GM23338 (cell line): ENCODE measurements at regions not wholly inside any gene's neighbourhood (a gene's known extent, or its start where the extent isn't known, plus 50 kb on each side); places are given as distances from the start of the nearest gene placed in this dataset.

Experiments
- ATAC-seq: fragments of 200-7000 bp; cut with Tn5 transposase; 3 replicates; pipeline ENCODE4 v1.9.1; 2020
- DNase-seq: peaks from one replicate; pipeline ENCODE4 v3.0.0-alpha.2; 2015; ENCODE audit warnings: low spot score
- H2AFZ ChIP-seq: fragments of 200-600 bp; sonication (generic); 2 replicates; pipeline ENCODE4 v1.8.0; 2016; ENCODE audit warnings: antibody characterized with exemption, mild to moderate bottlenecking, moderate library complexity
- H3F3A ChIP-seq: fragments of 200-600 bp; sonication (generic); replicated peaks from 2 replicates; pipeline ENCODE4 v1.8.0; 2017; ENCODE audit warnings: antibody characterized with exemption, mixed run types, low read depth
- H3K27ac ChIP-seq: fragments of 200-600 bp; sonication (generic); 2 replicates; pipeline ENCODE4 v1.6.1; 2016; ENCODE audit warnings: low read depth
- H3K27me3 ChIP-seq: fragments of 200-600 bp; sonication (generic); 2 replicates; pipeline ENCODE4 v1.8.0; 2016; ENCODE audit warnings: mild to moderate bottlenecking, mixed run types, moderate library complexity; ENCODE audit not compliant: insufficient read depth
- H3K36me3 ChIP-seq: fragments of 200-600 bp; sonication (generic); 2 replicates; pipeline ENCODE4 v1.8.0; 2016; ENCODE audit warnings: mild to moderate bottlenecking; ENCODE audit not compliant: insufficient read depth
- H3K4me1 ChIP-seq: fragments of 200-600 bp; sonication (generic); 2 replicates; pipeline ENCODE4 v1.8.0; 2016; ENCODE audit warnings: mild to moderate bottlenecking, moderate library complexity; ENCODE audit not compliant: insufficient read depth
- H3K4me2 ChIP-seq: fragments of 200-600 bp; sonication (generic); 2 replicates; pipeline ENCODE4 v1.7.1; 2017; ENCODE audit warnings: mixed run types
- H3K4me3 ChIP-seq: fragments of 200-600 bp; sonication (generic); 2 replicates; pipeline ENCODE4 v1.6.1; 2016; ENCODE audit warnings: mixed run types
- H3K79me2 ChIP-seq: fragments of 200-600 bp; sonication (generic); replicated peaks from 2 replicates; pipeline ENCODE4 v1.8.0; 2017; ENCODE audit warnings: mild to moderate bottlenecking; ENCODE audit not compliant: insufficient read depth
- H3K9me2 ChIP-seq: fragments of 200-600 bp; sonication (generic); 2 replicates; pipeline ENCODE4 v1.8.0; 2017; ENCODE audit not compliant: insufficient read depth
- H4K20me1 ChIP-seq: fragments of 200-600 bp; sonication (generic); replicated peaks from 2 replicates; pipeline ENCODE4 v1.8.0; 2017; ENCODE audit warnings: mild to moderate bottlenecking; ENCODE audit not compliant: insufficient read depth
- H3K27ac Mint-ChIP-seq: 2 replicates; pipeline ENCODE4 v1.8.0; 2020; ENCODE audit warnings: inconsistent platforms, mild to moderate bottlenecking, moderate library complexity, mixed read lengths
- H3K27me3 Mint-ChIP-seq: 3 replicates; pipeline ENCODE4 v1.8.0; 2022; ENCODE audit warnings: low read depth, mild to moderate bottlenecking, moderate library complexity, mixed read lengths, inconsistent platforms; ENCODE audit not compliant: insufficient read depth, poor library complexity
- H3K36me3 Mint-ChIP-seq: 3 replicates; pipeline ENCODE4 v1.8.0; 2021; ENCODE audit warnings: low read depth, mild to moderate bottlenecking, inconsistent platforms, moderate library complexity, mixed read lengths
- H3K4me1 Mint-ChIP-seq: 3 replicates; pipeline ENCODE4 v1.8.0; 2020; ENCODE audit warnings: mild to moderate bottlenecking, inconsistent platforms, mixed read lengths
- H3K4me3 Mint-ChIP-seq: 3 replicates; pipeline ENCODE4 v1.8.0; 2021; ENCODE audit warnings: moderate library complexity, mild to moderate bottlenecking, inconsistent platforms, mixed read lengths
- H3K9me3 Mint-ChIP-seq: 3 replicates; pipeline ENCODE4 v1.8.0; 2020; ENCODE audit warnings: moderate library complexity, mild to moderate bottlenecking, inconsistent platforms, mixed read lengths
- CREB1 ChIP-seq: fragments of 250-450 bp; sonication (Bioruptor Pico); IDR thresholded peaks from 2 replicates; pipeline ENCODE4 v1.5.0; 2020; ENCODE audit warnings: low read depth, mild to moderate bottlenecking, moderate library complexity
- CTCF ChIP-seq, 2 experiments: fragments of 200-600 bp in 1 of 2; sonication (generic) in 1 of 2; conservative IDR thresholded peaks; 2 replicates each; pipeline versions ENCODE4 v1.5.1 to v1.6.1; 2016 to 2017; ENCODE audit warnings: antibody characterized with exemption in 2 of 2, low read depth in 2 of 2, mild to moderate bottlenecking in 2 of 2, moderate library complexity in 1 of 2
- EZH2 ChIP-seq: fragments of 200-600 bp; sonication (generic); IDR thresholded peaks from one replicate; pipeline ENCODE4 v1.8.0; 2017; ENCODE audit warnings: antibody characterized with exemption, mild to moderate bottlenecking, low read depth; ENCODE audit not compliant: unreplicated experiment
- EZH2phosphoT487 ChIP-seq: fragments of 200-600 bp; sonication (generic); IDR thresholded peaks from one replicate; pipeline ENCODE4 v1.8.1; 2018; ENCODE audit warnings: antibody characterized with exemption; ENCODE audit not compliant: unreplicated experiment
- JUNB ChIP-seq: IDR thresholded peaks from one replicate; pipeline ENCODE4 v1.6.1; 2016; ENCODE audit warnings: antibody characterized with exemption; ENCODE audit not compliant: unreplicated experiment
- POLR2AphosphoS5 ChIP-seq: IDR thresholded peaks from 2 replicates; pipeline ENCODE4 v1.6.1; 2016; ENCODE audit warnings: antibody characterized with exemption, low read depth
- REST ChIP-seq: IDR thresholded peaks from one replicate; pipeline ENCODE4 v1.6.1; 2018; ENCODE audit warnings: antibody characterized with exemption; ENCODE audit not compliant: unreplicated experiment
- STAT1 ChIP-seq: IDR thresholded peaks from one replicate; pipeline ENCODE4 v1.6.1; 2016; ENCODE audit warnings: antibody characterized with exemption; ENCODE audit not compliant: unreplicated experiment
- ZNF114 ChIP-seq: fragments of 250-450 bp; sonication (Bioruptor Pico); IDR thresholded peaks from 2 replicates; pipeline ENCODE4 v1.5.0; 2020; ENCODE audit warnings: mild to moderate bottlenecking, moderate library complexity
- ZNF331 ChIP-seq: fragments of 250-450 bp; sonication (Bioruptor Pico); IDR thresholded peaks from 2 replicates; pipeline ENCODE4 v1.5.0; 2020; ENCODE audit warnings: low read depth, mild to moderate bottlenecking, moderate library complexity
- TF ChIP-seq, protein P1 (sequence below): IDR thresholded peaks from 2 replicates; pipeline ENCODE4 v1.6.1; 2016; ENCODE audit warnings: antibody characterized with exemption

- TF ChIP-seq CTCF (conservative IDR thresholded peaks at IDR 0.05; ENCODE audit: low read depth in 2 of 2), result no peak
These were observed 697.4 kb upstream of the WWC1 start (continued) for GRCh38 chr5:167594061-167594435.

DNA sequence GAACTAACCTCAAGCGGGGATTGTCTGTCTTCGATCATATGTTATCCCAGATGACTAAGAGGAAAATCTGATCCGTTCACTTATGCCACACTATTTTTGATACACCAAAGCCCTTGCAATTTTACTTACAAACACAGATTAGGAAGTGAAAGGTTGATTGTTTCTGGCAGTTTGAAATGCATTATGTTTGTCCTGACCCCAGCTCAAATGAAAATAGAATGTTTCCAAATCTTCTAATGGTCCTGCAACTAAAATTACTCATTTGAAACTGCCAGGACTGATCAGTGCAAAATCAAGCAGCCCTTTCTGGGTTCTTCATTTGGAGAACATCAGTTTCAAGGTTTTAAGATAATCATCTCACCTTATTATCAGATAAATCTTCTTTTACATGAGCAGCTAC, 696.7 kb upstream of the WWC1 start:
- Histone ChIP-seq H3K36me3 (no peaks in the 10 kb centered on the region), H2AFZ (no peak overlapping the region), H3K79me2 (no peaks in the 10 kb centered on the region), H3K27ac (no peak overlapping the region), H3K4me3 (no peak overlapping the region), H3K27me3 (no peaks in the 10 kb centered on the region), H4K20me1 (no peaks in the 10 kb centered on the region), H3K4me1 (no peaks in the 10 kb centered on the region), H3K4me2 (no peak overlapping the region), H3F3A (no peaks in the 10 kb centered on the region), H3K9me2 (no peaks in the 10 kb centered on the region)
- ATAC-seq (no peak), DNase-seq (no peak)
- Mint-ChIP-seq H3K27ac (no peak overlapping the region), H3K9me3 (no peaks in the 10 kb centered on the region), H3K27me3 (no peaks in the 10 kb centered on the region), H3K4me3 (no peak overlapping the region), H3K4me1 (peaks cover 3% of the 10 kb centered on the region; the same call in 2 of the 3 replicates), H3K36me3 (no peaks in the 10 kb centered on the region)
- no peak for TF ChIP-seq CREB1 (CRISPR knock-in tag)
- no peak for TF ChIP-seq STAT1
- no peak for TF ChIP-seq ZNF331

GRCh38 chr5:167595196-167595595, 696.2 kb upstream of the WWC1 start:
- Histone ChIP-seq H4K20me1 (no peaks in the 10 kb centered on the region), H2AFZ (no peak overlapping the region), H3K4me1 (peaks cover 1% of the 10 kb centered on the region; the same call in 1 of the 2 replicates), H3K79me2 (no peaks in the 10 kb centered on the region), H3K4me2 (no peak overlapping the region), H3K27me3 (no peaks in the 10 kb centered on the region), H3K36me3 (no peaks in the 10 kb centered on the region), H3K27ac (no peak overlapping the region), H3K9me2 (no peaks in the 10 kb centered on the region), H3K4me3 (no peak overlapping the region), H3F3A (no peaks in the 10 kb centered on the region)
- H3K36me3 Mint-ChIP-seq, result no peaks in the 10 kb centered on the region
- H3K9me3 Mint-ChIP-seq, result no peaks in the 10 kb centered on the region
- H3K27ac Mint-ChIP-seq, result no peak overlapping the region
- H3K4me3 Mint-ChIP-seq, result no peak overlapping the region
- ATAC-seq, result no peak
- DNase-seq, result no peak
- TF ChIP-seq POLR2AphosphoS5 (no peak), STAT1 (no peak), ZNF331 (no peak), EZH2 (no peak), EZH2phosphoT487 (no peak), CTCF (conservative IDR thresholded peaks at IDR 0.05; ENCODE audit: low read depth in 2 of 2) (no peak), JUNB (no peak), REST (no peak), ZNF114 (no peak)
- TF ChIP-seq, protein P1, sequence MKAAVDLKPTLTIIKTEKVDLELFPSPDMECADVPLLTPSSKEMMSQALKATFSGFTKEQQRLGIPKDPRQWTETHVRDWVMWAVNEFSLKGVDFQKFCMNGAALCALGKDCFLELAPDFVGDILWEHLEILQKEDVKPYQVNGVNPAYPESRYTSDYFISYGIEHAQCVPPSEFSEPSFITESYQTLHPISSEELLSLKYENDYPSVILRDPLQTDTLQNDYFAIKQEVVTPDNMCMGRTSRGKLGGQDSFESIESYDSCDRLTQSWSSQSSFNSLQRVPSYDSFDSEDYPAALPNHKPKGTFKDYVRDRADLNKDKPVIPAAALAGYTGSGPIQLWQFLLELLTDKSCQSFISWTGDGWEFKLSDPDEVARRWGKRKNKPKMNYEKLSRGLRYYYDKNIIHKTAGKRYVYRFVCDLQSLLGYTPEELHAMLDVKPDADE, result no peak
- peaks cover 3% of the 10 kb centered on the region; the same call in 2 of the 3 replicates for H3K4me1 Mint-ChIP-seq
- no peaks in the 10 kb centered on the region for H3K27me3 Mint-ChIP-seq
